ENCODE measurements at regions not wholly inside any gene's neighbourhood (a gene's known extent, or its start where the extent isn't known, plus 50 kb on each side); places are given as distances from the start of the nearest gene placed in this dataset.

GRCh38 chr2:128666596-128666995 is 347.9 kb upstream of the HS6ST1 start:
- no peak for TF ChIP-seq EZH2 (IDR thresholded peaks at IDR 0.05; ENCODE audit: low read length, missing control alignments)
- TF ChIP-seq CTCF (conservative IDR thresholded peaks at IDR 0.05 in 1 of 2, IDR thresholded peaks at IDR 0.05 in 1 of 2; ENCODE audit: low read depth in 1 of 2, low read length in 2 of 2), result no peak
